WTC11 (cell line): ENCODE measurements at regions not wholly inside any gene's neighbourhood (a gene's known extent, or its start where the extent isn't known, plus 50 kb on each side); places are given as distances from the start of the nearest gene placed in this dataset.

Source experiments
- ATAC-seq: fragments of 200-7000 bp; cut with Tn5 transposase; 2 replicates; pipeline ENCODE4 v1.10.0; 2021; ENCODE audit warnings: mild to moderate bottlenecking, moderate library complexity
- CTCF ChIA-PET: fragments of 300-600 bp; sonication (Branson Sonifier 250); formaldehyde crosslinking; loops from one replicate; lab custom pipeline; 2021; ENCODE audit warnings: antibody characterized with exemption; lab: Charles Lee
- POLR2A ChIA-PET: fragments of 350-600 bp; sonication (Branson Sonifier 250); formaldehyde crosslinking; loops from one replicate; lab custom pipeline; 2021; ENCODE audit warnings: antibody characterized with exemption; lab: Charles Lee
- DNase-seq: peaks from one replicate; pipeline ENCODE4 v3.0.0; 2021; ENCODE audit warnings: low spot score
- H3K27ac Mint-ChIP-seq: 2 replicates; pipeline ENCODE4 v1.8.0; 2021; ENCODE audit warnings: mixed read lengths
- H3K27me3 Mint-ChIP-seq: 2 replicates; pipeline ENCODE4 v1.8.0; 2021; ENCODE audit warnings: low read depth, mild to moderate bottlenecking, moderate library complexity, mixed read lengths
- H3K36me3 Mint-ChIP-seq: 2 replicates; pipeline ENCODE4 v1.8.0; 2021; ENCODE audit warnings: mixed read lengths
- H3K4me1 Mint-ChIP-seq: 2 replicates; pipeline ENCODE4 v1.8.0; 2022; ENCODE audit warnings: mixed read lengths
- H3K4me3 Mint-ChIP-seq: 2 replicates; pipeline ENCODE4 v1.8.0; 2021; ENCODE audit warnings: mild to moderate bottlenecking, moderate library complexity, mixed read lengths
- H3K9me3 Mint-ChIP-seq: 2 replicates; pipeline ENCODE4 v1.8.0; 2021; ENCODE audit warnings: mixed read lengths
- ATF1 ChIP-seq: sonication (generic); formaldehyde crosslinking; IDR thresholded peaks from 2 replicates; pipeline ENCODE4 v1.8.1; 2023; ENCODE audit warnings: mild to moderate bottlenecking, moderate library complexity, missing genetic modification reagents
- ESRRA ChIP-seq: sonication (generic); formaldehyde crosslinking; IDR thresholded peaks from 2 replicates; pipeline ENCODE4 v1.8.1; 2022; ENCODE audit warnings: mild to moderate bottlenecking, missing genetic modification reagents, borderline replicate concordance
- GABPB1 ChIP-seq: sonication (generic); formaldehyde crosslinking; IDR thresholded peaks from 2 replicates; pipeline ENCODE4 v1.8.1; 2023; ENCODE audit warnings: mild to moderate bottlenecking, missing genetic modification reagents
- IRF2 ChIP-seq: sonication (generic); formaldehyde crosslinking; IDR thresholded peaks from 2 replicates; pipeline ENCODE4 v1.8.0; 2022; ENCODE audit warnings: low read depth, missing genetic modification reagents, borderline replicate concordance
- JAZF1 ChIP-seq: fragments of 250-450 bp; sonication (Bioruptor Pico); IDR thresholded peaks from 2 replicates; pipeline ENCODE4 v1.9.0; 2021; ENCODE audit warnings: moderate library complexity, mild to moderate bottlenecking, inconsistent platforms
- MXD4 ChIP-seq: fragments of 250-450 bp; sonication (Bioruptor Pico); IDR thresholded peaks from 2 replicates; pipeline ENCODE4 v1.8.0; 2021; ENCODE audit warnings: mild to moderate bottlenecking, moderate library complexity, borderline replicate concordance
- SMAD4 ChIP-seq: sonication (generic); formaldehyde crosslinking; IDR thresholded peaks from 2 replicates; pipeline ENCODE4 v1.8.0; 2022; ENCODE audit warnings: mild to moderate bottlenecking, missing genetic modification reagents
- TP53 ChIP-seq: sonication (generic); formaldehyde crosslinking; IDR thresholded peaks from 2 replicates; pipeline ENCODE4 v1.8.1; 2023; ENCODE audit warnings: mild to moderate bottlenecking, missing genetic modification reagents
- ZNF121 ChIP-seq: sonication (generic); formaldehyde crosslinking; IDR thresholded peaks from 2 replicates; pipeline ENCODE4 v1.8.0; 2023; ENCODE audit warnings: missing genetic modification reagents
- ZNF423 ChIP-seq: fragments of 250-450 bp; sonication (Bioruptor Pico); IDR thresholded peaks from 2 replicates; pipeline ENCODE4 v2.1.2; 2022; ENCODE audit warnings: mild to moderate bottlenecking, moderate library complexity
- TF ChIP-seq, protein P1 (sequence below): sonication (generic); formaldehyde crosslinking; IDR thresholded peaks from 2 replicates; pipeline ENCODE4 v1.8.0; 2022; ENCODE audit warnings: missing genetic modification reagents
- TF ChIP-seq, protein P2 (sequence below): fragments of 200-600 bp; IDR thresholded peaks from 2 replicates; pipeline ENCODE4 v1.8.0; 2022; ENCODE audit warnings: antibody characterized with exemption
- TF ChIP-seq, protein P3 (sequence below): sonication (generic); formaldehyde crosslinking; IDR thresholded peaks from 2 replicates; pipeline ENCODE4 v1.8.0; 2022; ENCODE audit warnings: mild to moderate bottlenecking, missing genetic modification reagents
- TF ChIP-seq, protein P4 (sequence below): sonication (generic); formaldehyde crosslinking; IDR thresholded peaks from 2 replicates; pipeline ENCODE4 v1.8.1; 2023; ENCODE audit warnings: mild to moderate bottlenecking, moderate library complexity, missing genetic modification reagents
- TF ChIP-seq, protein P5 (sequence below): sonication (generic); formaldehyde crosslinking; IDR thresholded peaks from 2 replicates; pipeline ENCODE4 v1.8.1; 2023; ENCODE audit warnings: mild to moderate bottlenecking, missing genetic modification reagents
- TF ChIP-seq, protein P6 (sequence below): sonication (generic); formaldehyde crosslinking; conservative IDR thresholded peaks from 2 replicates; pipeline ENCODE4 v1.8.1; 2023; ENCODE audit warnings: mild to moderate bottlenecking, low read depth, missing genetic modification reagents, moderate library complexity

DNA sequence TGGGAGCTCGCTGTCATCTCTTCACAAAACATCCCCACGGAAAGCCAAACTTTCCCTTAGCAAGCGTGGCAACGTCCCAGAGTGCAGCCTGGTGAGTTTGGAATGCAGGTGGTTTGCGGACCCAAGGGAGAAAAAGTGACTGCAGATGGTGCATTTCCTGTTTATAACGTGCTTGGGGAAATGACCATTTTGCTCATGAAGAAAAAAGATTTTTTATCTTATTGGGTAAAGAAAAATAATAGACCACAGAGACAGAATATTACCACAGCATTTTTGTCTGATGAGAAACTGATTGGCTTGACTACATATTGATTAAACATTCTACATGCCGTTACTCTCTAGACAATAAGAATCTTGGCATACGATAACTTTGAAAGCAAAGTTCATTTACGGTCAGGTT is 136.5 kb downstream of the COPS8 start:
- DNase-seq (no peak), ATAC-seq (no peak)
- peaks cover 43% of the 10 kb centered on the region for H3K4me1 Mint-ChIP-seq
- H3K36me3 Mint-ChIP-seq: peaks cover under 1% of the 10 kb centered on the region; the same call in 1 of the 2 replicates
- H3K27me3 Mint-ChIP-seq: no peaks in the 10 kb centered on the region
- CTCF ChIA-PET: interaction anchor here (1.0 to 1.6 kb wide), 3 partner anchors 125 to 349 kb away, joined by 3 to 4 read pairs (median 3); no protein-coding TSS in a partner anchor
- TF ChIP-seq, protein P1, sequence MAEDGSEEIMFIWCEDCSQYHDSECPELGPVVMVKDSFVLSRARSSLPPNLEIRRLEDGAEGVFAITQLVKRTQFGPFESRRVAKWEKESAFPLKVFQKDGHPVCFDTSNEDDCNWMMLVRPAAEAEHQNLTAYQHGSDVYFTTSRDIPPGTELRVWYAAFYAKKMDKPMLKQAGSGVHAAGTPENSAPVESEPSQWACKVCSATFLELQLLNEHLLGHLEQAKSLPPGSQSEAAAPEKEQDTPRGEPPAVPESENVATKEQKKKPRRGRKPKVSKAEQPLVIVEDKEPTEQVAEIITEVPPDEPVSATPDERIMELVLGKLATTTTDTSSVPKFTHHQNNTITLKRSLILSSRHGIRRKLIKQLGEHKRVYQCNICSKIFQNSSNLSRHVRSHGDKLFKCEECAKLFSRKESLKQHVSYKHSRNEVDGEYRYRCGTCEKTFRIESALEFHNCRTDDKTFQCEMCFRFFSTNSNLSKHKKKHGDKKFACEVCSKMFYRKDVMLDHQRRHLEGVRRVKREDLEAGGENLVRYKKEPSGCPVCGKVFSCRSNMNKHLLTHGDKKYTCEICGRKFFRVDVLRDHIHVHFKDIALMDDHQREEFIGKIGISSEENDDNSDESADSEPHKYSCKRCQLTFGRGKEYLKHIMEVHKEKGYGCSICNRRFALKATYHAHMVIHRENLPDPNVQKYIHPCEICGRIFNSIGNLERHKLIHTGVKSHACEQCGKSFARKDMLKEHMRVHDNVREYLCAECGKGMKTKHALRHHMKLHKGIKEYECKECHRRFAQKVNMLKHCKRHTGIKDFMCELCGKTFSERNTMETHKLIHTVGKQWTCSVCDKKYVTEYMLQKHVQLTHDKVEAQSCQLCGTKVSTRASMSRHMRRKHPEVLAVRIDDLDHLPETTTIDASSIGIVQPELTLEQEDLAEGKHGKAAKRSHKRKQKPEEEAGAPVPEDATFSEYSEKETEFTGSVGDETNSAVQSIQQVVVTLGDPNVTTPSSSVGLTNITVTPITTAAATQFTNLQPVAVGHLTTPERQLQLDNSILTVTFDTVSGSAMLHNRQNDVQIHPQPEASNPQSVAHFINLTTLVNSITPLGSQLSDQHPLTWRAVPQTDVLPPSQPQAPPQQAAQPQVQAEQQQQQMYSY (CRISPR knock-in tag): no peak
- no peak for TF ChIP-seq JAZF1
- TF ChIP-seq MXD4 (CRISPR knock-in tag): no peak
- TF ChIP-seq ZNF423: peak; percentile 64
- H3K9me3 Mint-ChIP-seq: peaks cover 2% of the 10 kb centered on the region; the same call in 1 of the 2 replicates
- no peak overlapping the region for H3K4me3 Mint-ChIP-seq
- POLR2A ChIA-PET: no interaction called here
- no peak overlapping the region for H3K27ac Mint-ChIP-seq

DNA sequence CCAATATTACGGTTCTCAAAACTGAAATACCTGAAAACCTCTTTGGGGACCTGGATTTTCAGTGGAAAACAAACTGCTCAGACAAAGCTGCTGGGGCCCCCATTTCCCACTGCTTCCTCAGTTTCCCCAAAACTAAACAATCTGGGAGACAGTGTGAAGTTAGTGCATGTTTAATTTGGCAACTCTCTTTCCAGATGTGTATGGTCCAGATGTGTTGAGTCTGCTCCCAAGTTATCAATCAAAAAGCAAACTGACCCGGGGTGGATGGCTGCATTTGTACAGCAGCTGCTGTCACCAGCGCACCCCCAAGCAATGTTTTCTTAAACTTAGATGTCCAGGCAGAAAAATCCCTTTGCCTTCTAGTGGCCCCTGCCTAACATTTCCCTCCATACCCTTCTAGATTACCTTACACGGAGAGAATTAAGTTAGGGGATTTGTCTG is 136.9 kb downstream of the COPS8 start:
- no peaks in the 10 kb centered on the region for H3K27me3 Mint-ChIP-seq
- ATAC-seq (no peak), DNase-seq (no peak)
- H3K4me1 Mint-ChIP-seq: peaks cover 38% of the 10 kb centered on the region
- ChIA-PET CTCF (interaction anchor here (1.0 to 1.6 kb wide), 2 partner anchors 124 to 290 kb away, joined by 3 read pairs; no protein-coding TSS in a partner anchor), POLR2A (no interaction called here)
- H3K9me3 Mint-ChIP-seq: no peaks in the 10 kb centered on the region
- no peaks in the 10 kb centered on the region for H3K36me3 Mint-ChIP-seq
- no peak overlapping the region for H3K27ac Mint-ChIP-seq
- TF ChIP-seq SMAD4 (CRISPR knock-in tag) (no peak), GABPB1 (no peak), ZNF121 (CRISPR knock-in tag) (no peak), IRF2 (CRISPR knock-in tag) (no peak), ESRRA (CRISPR knock-in tag) (no peak), TP53 (CRISPR knock-in tag) (no peak)
- TF ChIP-seq, protein P2, sequence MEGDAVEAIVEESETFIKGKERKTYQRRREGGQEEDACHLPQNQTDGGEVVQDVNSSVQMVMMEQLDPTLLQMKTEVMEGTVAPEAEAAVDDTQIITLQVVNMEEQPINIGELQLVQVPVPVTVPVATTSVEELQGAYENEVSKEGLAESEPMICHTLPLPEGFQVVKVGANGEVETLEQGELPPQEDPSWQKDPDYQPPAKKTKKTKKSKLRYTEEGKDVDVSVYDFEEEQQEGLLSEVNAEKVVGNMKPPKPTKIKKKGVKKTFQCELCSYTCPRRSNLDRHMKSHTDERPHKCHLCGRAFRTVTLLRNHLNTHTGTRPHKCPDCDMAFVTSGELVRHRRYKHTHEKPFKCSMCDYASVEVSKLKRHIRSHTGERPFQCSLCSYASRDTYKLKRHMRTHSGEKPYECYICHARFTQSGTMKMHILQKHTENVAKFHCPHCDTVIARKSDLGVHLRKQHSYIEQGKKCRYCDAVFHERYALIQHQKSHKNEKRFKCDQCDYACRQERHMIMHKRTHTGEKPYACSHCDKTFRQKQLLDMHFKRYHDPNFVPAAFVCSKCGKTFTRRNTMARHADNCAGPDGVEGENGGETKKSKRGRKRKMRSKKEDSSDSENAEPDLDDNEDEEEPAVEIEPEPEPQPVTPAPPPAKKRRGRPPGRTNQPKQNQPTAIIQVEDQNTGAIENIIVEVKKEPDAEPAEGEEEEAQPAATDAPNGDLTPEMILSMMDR: no peak
- TF ChIP-seq, protein P3, sequence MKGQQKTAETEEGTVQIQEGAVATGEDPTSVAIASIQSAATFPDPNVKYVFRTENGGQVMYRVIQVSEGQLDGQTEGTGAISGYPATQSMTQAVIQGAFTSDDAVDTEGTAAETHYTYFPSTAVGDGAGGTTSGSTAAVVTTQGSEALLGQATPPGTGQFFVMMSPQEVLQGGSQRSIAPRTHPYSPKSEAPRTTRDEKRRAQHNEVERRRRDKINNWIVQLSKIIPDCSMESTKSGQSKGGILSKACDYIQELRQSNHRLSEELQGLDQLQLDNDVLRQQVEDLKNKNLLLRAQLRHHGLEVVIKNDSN (CRISPR knock-in tag): no peak
- TF ChIP-seq, protein P4, sequence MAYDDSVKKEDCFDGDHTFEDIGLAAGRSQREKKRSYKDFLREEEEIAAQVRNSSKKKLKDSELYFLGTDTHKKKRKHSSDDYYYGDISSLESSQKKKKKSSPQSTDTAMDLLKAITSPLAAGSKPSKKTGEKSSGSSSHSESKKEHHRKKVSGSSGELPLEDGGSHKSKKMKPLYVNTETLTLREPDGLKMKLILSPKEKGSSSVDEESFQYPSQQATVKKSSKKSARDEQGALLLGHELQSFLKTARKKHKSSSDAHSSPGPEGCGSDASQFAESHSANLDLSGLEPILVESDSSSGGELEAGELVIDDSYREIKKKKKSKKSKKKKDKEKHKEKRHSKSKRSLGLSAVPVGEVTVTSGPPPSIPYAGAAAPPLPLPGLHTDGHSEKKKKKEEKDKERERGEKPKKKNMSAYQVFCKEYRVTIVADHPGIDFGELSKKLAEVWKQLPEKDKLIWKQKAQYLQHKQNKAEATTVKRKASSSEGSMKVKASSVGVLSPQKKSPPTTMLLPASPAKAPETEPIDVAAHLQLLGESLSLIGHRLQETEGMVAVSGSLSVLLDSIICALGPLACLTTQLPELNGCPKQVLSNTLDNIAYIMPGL (CRISPR knock-in tag): no peak
- no peak overlapping the region for H3K4me3 Mint-ChIP-seq

DNA sequence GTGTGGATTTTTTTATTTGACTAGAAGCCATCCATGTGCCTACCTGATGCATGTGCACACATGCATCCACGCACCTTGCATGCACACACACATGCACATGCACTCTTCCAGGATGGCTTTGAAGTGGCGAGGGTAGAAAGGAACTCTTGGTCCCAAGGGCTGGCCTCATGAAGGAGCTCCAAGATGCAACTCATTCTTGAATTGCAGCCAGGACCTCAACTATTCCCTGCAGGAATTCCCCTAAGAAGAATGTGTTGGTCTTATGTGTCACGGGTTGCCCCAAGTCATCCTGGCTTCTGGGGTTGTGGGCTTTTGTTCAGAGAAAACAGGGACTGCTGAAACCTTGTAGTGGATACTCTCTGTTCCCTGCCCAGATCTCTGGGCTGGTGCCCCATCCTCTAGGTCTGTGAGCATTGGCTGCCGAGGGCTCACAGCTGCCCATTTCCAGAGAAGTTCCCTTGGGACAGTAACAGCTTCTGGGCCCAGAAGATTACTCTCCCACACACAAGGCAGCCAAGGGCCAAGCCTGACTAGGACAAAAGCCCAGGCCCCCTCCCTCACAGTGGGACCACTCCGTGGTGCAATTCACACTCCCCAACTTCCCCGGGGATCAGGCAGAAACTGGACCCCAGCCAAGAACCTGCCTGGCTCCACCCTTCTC is 137.6 kb downstream of the COPS8 start:
- no peak overlapping the region for H3K4me3 Mint-ChIP-seq
- CTCF ChIA-PET: no interaction called here
- TF ChIP-seq, protein P5, sequence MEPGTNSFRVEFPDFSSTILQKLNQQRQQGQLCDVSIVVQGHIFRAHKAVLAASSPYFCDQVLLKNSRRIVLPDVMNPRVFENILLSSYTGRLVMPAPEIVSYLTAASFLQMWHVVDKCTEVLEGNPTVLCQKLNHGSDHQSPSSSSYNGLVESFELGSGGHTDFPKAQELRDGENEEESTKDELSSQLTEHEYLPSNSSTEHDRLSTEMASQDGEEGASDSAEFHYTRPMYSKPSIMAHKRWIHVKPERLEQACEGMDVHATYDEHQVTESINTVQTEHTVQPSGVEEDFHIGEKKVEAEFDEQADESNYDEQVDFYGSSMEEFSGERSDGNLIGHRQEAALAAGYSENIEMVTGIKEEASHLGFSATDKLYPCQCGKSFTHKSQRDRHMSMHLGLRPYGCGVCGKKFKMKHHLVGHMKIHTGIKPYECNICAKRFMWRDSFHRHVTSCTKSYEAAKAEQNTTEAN (CRISPR knock-in tag): no peak
- TF ChIP-seq, protein P6, sequence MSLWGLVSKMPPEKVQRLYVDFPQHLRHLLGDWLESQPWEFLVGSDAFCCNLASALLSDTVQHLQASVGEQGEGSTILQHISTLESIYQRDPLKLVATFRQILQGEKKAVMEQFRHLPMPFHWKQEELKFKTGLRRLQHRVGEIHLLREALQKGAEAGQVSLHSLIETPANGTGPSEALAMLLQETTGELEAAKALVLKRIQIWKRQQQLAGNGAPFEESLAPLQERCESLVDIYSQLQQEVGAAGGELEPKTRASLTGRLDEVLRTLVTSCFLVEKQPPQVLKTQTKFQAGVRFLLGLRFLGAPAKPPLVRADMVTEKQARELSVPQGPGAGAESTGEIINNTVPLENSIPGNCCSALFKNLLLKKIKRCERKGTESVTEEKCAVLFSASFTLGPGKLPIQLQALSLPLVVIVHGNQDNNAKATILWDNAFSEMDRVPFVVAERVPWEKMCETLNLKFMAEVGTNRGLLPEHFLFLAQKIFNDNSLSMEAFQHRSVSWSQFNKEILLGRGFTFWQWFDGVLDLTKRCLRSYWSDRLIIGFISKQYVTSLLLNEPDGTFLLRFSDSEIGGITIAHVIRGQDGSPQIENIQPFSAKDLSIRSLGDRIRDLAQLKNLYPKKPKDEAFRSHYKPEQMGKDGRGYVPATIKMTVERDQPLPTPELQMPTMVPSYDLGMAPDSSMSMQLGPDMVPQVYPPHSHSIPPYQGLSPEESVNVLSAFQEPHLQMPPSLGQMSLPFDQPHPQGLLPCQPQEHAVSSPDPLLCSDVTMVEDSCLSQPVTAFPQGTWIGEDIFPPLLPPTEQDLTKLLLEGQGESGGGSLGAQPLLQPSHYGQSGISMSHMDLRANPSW: no peak
- TF ChIP-seq ATF1 (CRISPR knock-in tag): no peak
- H3K27me3 Mint-ChIP-seq: no peaks in the 10 kb centered on the region
- peaks cover 31% of the 10 kb centered on the region for H3K4me1 Mint-ChIP-seq
- peaks cover 6% of the 10 kb centered on the region for H3K9me3 Mint-ChIP-seq
- H3K27ac Mint-ChIP-seq: no peak overlapping the region
- H3K36me3 Mint-ChIP-seq: no peaks in the 10 kb centered on the region
- POLR2A ChIA-PET: no interaction called here
- ATAC-seq (no peak), DNase-seq (no peak)
